ENCODE measurements at regions not wholly inside any gene's neighbourhood (a gene's known extent, or its start where the extent isn't known, plus 50 kb on each side); places are given as distances from the start of the nearest gene placed in this dataset.

- TF ChIP-seq, protein P1, sequence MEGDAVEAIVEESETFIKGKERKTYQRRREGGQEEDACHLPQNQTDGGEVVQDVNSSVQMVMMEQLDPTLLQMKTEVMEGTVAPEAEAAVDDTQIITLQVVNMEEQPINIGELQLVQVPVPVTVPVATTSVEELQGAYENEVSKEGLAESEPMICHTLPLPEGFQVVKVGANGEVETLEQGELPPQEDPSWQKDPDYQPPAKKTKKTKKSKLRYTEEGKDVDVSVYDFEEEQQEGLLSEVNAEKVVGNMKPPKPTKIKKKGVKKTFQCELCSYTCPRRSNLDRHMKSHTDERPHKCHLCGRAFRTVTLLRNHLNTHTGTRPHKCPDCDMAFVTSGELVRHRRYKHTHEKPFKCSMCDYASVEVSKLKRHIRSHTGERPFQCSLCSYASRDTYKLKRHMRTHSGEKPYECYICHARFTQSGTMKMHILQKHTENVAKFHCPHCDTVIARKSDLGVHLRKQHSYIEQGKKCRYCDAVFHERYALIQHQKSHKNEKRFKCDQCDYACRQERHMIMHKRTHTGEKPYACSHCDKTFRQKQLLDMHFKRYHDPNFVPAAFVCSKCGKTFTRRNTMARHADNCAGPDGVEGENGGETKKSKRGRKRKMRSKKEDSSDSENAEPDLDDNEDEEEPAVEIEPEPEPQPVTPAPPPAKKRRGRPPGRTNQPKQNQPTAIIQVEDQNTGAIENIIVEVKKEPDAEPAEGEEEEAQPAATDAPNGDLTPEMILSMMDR (IDR thresholded peaks at IDR 0.05): no peak
- no peak for TF ChIP-seq EP300 (IDR thresholded peaks at IDR 0.05)
Observed at GRCh38 chr18:40631319-40631718, 1323.7 kb upstream of the PIK3C3 start.

Measured in ovary (tissue), 3 donors.